Renal pelvis (tissue), 1 donor: ENCODE measurements at regions not wholly inside any gene's neighbourhood (a gene's known extent, or its start where the extent isn't known, plus 50 kb on each side); places are given as distances from the start of the nearest gene placed in this dataset.

ENCODE experiments used
- DNase-seq: peaks from one replicate; pipeline ENCODE4 v3.0.0-alpha.2; 2013

DNA sequence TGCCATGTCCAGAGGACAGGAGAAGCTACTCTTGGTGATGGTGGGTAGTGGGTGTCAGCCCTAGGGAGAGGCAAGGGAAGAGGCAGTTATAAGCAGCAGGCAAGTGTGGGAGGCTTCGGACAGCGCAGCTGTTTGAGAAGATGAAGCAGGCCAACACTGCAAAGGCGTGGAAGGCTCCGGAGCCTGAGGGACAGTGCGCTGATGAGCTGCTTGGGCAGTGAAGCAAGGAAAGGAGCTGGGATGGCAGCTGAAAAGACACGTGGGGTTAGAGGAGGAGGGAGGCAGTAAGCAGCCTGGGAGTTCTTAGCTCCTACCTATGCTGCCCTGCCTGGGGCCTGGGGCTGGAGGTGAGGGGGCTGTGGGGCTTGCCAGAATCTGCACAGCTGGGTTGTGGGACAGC is 50.1 kb upstream of the CRTAC1 start:
- DNase-seq, result peak; percentile 2
